RKO (cell line): ENCODE measurements at regions not wholly inside any gene's neighbourhood (a gene's known extent, or its start where the extent isn't known, plus 50 kb on each side); places are given as distances from the start of the nearest gene placed in this dataset.
"Not testable (repeated sequence)": the region's sequence is repeated elsewhere in the genome, so short reads cannot be mapped to it uniquely, and the experiment has no call there.

Experiments used
- DNase-seq: peaks from one replicate; pipeline ENCODE4 v3.0.0-alpha.2; 2016; ENCODE audit warnings: low spot score

DNA sequence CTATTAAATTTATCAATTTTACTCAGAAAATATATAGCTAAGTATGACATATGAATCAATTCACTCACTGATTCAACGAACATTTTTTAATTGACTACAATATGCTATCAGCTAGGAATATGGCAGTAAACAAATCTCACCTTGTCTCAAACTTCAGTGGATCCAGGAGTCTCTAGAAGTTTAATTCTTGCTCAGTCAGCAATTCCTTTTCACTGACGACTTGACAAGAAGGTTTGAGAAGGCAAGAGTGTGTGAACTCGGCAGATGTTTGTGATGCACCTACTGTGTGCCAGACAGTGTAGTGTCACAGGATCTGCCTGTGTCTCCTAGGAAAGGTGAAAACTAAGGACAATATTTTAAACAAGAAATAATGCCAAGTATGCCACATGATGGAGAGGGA, 4175.7 kb upstream of the OR11H1 start:
- not testable (repeated sequence) for DNase-seq

DNA sequence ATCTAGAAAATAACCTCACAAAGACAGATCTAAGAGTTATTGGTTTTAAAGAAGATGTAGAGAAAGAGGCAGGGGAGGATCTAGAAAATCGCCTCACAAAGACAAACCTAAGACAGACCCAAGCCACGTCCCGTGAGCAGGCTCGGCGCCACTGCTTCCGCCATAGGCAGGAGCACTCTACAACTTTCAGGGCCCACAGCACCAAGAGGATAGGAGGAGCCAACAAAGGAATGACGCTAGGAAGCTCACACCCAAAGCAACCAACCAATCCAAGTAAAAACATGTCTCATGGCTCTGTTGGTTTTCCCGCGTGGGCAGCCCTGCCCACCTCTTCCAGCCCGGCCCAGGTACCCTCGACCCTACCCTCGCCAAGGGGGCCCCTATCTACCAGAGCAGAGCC, 4167.4 kb upstream of the OR11H1 start:
- DNase-seq: no peak

DNA sequence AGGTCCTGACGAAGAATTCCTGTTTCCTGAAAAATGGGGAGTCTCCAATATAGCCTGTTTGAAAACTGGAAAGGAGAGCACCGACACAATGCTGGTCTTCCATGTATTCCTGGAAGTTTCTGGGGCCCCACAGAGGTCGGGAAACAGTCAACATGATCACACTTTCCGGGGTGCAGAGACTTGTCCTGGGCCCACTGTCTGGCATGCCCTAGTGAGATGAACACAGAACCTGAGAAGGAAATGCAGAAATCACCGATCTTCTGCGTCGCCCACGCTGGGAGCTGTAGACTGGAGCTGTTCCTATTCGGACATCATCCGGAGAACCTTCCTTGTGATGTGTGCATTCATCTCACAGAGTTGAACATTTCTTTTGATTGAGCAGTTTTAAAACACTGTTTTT, 4166.5 kb upstream of the OR11H1 start:
- not testable (repeated sequence) for DNase-seq

DNA sequence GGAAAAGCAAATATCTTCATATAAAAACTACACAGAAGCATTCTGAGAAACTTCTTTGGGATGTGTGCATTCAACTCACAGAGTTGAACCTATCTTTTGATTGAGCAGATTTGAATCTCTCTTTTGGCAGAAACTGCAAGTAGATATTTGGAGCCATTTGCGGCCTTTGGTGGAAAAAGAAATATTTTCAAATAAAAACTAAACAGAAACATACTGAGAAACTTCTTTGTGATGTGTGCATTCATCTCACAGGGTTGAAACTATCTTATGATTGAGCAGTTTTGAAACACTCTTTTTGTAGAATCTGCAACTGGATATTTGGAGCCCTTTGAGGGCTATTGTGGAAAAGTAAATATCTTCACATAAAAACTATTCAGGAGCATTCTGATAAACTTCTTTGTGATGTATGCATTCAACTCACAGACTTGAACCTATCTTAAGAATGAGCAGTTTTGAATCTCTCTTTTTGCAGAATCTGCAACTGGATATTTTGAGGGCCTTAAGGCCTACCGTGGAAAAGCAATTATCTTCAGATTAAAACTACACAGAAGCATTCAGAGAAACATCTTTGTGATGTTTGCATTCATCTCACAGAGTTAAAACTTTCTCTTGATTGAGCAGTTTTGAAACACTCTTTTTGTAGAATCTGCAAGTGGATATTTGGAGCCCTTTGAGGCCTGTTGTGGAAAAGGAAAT, 4158.2 kb upstream of the OR11H1 start:
- not testable (repeated sequence) for DNase-seq

DNA sequence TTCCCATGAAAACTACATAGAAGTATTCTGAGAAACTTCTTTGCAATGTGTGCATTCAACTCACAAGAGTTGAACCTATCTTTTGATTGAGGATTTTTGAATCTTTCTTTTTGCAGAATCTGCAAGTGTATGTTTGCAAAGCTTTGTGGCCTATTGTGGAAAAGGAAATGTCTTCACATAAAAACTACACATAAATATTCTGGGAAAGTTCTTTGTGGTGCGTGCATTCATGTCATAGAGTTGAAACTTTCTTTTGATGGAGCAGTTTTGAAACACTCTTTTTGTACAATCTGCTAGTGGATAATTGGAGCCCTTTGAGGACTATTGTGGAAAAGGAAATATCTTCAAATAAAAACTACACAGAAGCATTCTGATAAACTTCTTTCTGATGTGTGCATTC, 4157.7 kb upstream of the OR11H1 start:
- DNase-seq: not testable (repeated sequence)
